ENCODE measurements at regions not wholly inside any gene's neighbourhood (a gene's known extent, or its start where the extent isn't known, plus 50 kb on each side); places are given as distances from the start of the nearest gene placed in this dataset.

GRCh38 chr12:17810399-17810798 is 279.6 kb downstream of the RERGL start:
- TF ChIP-seq POLR2AphosphoS5 (IDR thresholded peaks at IDR 0.05) (no peak), EP300 (IDR thresholded peaks at IDR 0.05) (no peak), POLR2A (IDR thresholded peaks at IDR 0.05) (no peak)
- TF ChIP-seq, protein P1, sequence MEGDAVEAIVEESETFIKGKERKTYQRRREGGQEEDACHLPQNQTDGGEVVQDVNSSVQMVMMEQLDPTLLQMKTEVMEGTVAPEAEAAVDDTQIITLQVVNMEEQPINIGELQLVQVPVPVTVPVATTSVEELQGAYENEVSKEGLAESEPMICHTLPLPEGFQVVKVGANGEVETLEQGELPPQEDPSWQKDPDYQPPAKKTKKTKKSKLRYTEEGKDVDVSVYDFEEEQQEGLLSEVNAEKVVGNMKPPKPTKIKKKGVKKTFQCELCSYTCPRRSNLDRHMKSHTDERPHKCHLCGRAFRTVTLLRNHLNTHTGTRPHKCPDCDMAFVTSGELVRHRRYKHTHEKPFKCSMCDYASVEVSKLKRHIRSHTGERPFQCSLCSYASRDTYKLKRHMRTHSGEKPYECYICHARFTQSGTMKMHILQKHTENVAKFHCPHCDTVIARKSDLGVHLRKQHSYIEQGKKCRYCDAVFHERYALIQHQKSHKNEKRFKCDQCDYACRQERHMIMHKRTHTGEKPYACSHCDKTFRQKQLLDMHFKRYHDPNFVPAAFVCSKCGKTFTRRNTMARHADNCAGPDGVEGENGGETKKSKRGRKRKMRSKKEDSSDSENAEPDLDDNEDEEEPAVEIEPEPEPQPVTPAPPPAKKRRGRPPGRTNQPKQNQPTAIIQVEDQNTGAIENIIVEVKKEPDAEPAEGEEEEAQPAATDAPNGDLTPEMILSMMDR (IDR thresholded peaks at IDR 0.05) = no peak

Data from stomach (tissue), 4 donors.